Dendritic cell treated with granulocyte-macrophage colony-stimulating factor and Interleukin-4, amounts not matched to agents 40 ng/mL and 50 ng/mL, for 4 days (primary cell): ENCODE measurements at regions not wholly inside any gene's neighbourhood (a gene's known extent, or its start where the extent isn't known, plus 50 kb on each side); places are given as distances from the start of the nearest gene placed in this dataset.

Experiments
- H3K27ac Mint-ChIP-seq: one replicate; pipeline ENCODE4 v1.8.0; 2022; ENCODE audit warnings: mild to moderate bottlenecking, mixed read lengths
- H3K27me3 Mint-ChIP-seq: one replicate; pipeline ENCODE4 v1.8.0; 2022; ENCODE audit warnings: mild to moderate bottlenecking, mixed read lengths
- H3K36me3 Mint-ChIP-seq: one replicate; pipeline ENCODE4 v1.8.0; 2022; ENCODE audit warnings: low read depth, mixed read lengths
- H3K4me1 Mint-ChIP-seq: one replicate; pipeline ENCODE4 v1.8.0; 2022; ENCODE audit warnings: low read depth, mixed read lengths
- H3K4me3 Mint-ChIP-seq: one replicate; pipeline ENCODE4 v1.8.0; 2022; ENCODE audit warnings: mild to moderate bottlenecking, moderate library complexity, mixed read lengths
- H3K9me3 Mint-ChIP-seq: one replicate; pipeline ENCODE4 v1.8.0; 2022; ENCODE audit warnings: mixed read lengths
- intact Hi-C: fragments of 100-400 bp; cut with micrococcal nuclease; formaldehyde crosslinking; loops from one replicate; pipeline ENCODE4 v1.15.0; 2022

DNA sequence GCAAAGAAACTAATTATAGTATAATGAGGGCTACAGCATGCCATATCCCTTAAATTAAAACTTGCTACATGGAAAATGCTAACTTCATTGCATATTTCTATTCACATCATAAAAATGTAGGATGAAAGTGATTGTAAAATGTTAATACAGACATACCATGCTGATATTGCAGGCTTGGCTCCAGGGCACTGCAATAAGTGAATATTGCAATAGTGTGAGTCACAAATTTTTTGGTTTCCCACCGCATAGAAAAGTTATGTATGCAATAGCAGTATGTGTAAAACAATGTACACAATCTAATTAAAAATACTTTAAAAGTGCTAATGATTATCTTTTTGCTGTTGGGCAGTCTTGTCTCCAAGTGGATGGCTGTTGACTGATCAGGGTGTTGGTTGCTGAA is 162.1 kb downstream of the CD8B2 start:
- peaks cover 16% of the 10 kb centered on the region for H3K9me3 Mint-ChIP-seq
- no peak overlapping the region for H3K27ac Mint-ChIP-seq
- no peaks in the 10 kb centered on the region for H3K4me1 Mint-ChIP-seq
- H3K36me3 Mint-ChIP-seq = no peaks in the 10 kb centered on the region
- no peaks in the 10 kb centered on the region for H3K27me3 Mint-ChIP-seq
- intact Hi-C loops = no loop called here
- H3K4me3 Mint-ChIP-seq = no peak overlapping the region

DNA sequence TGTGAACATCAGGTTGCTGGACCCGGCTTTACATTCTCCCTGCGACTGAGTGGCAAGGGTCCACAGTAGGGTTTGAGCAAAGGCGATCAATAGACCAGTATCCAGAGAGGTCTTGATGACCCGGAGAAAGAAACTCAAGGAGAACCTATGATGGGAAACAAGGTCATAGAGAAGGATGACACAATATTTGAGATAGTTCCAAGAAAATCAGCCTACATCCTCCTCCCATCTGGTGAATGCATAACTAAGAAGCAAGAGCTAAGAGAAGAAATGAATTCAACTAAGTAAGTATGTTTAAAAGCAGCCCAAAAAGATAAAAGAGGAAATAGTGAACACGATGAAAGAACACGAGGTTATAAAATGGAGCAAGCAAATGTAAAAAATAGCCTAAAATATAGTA is 166.3 kb downstream of the CD8B2 start:
- Mint-ChIP-seq H3K9me3 (peaks cover 37% of the 10 kb centered on the region), H3K27me3 (no peaks in the 10 kb centered on the region), H3K4me3 (no peak overlapping the region), H3K36me3 (no peaks in the 10 kb centered on the region), H3K4me1 (no peaks in the 10 kb centered on the region), H3K27ac (no peak overlapping the region)
- intact Hi-C loops = no loop called here

DNA sequence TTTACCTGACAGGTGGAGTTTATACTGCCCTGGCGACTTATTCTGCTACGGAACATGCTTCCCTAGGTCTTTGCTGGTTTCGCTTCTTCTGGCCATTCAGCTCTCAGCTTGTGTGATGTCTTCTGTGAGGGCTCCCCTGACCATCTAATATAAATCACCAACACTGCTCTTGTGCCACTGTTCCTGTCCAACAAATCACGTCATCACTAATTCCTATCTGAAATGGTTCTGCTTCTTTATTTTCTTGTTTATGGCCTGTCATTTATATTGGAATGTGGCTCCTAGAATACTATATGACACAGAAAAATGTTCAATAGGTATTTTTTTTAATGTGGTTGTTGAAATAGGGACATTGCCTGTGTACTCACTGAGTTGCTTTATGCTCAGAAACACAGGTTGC is 171.5 kb downstream of the CD8B2 start:
- intact Hi-C loops = no loop called here
- Mint-ChIP-seq H3K36me3 (no peaks in the 10 kb centered on the region), H3K4me3 (no peak overlapping the region), H3K27me3 (no peaks in the 10 kb centered on the region), H3K27ac (no peak overlapping the region), H3K4me1 (no peaks in the 10 kb centered on the region), H3K9me3 (peaks cover 32% of the 10 kb centered on the region)

DNA sequence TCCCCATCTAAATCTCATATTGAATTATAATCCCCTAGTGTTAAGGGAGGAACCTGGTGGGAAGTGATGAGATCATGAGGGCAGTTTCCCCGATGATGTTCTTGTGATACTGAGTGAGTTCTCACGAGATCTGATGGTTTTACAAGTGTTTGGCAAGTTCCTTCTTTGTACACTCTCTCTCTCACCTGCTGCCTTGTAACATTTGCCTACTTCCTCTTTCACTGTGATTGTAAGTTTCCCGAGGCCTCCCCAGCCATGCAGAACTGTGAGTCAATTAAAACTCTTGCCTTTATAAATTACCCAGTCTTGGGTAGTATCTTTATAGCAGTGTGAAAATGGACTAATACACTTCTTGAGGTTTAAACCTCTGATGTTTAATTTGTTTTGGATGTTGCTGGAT is 177.5 kb downstream of the CD8B2 start:
- Mint-ChIP-seq H3K27me3 (no peaks in the 10 kb centered on the region), H3K4me1 (peaks cover 7% of the 10 kb centered on the region), H3K9me3 (peaks cover 25% of the 10 kb centered on the region), H3K27ac (no peak overlapping the region), H3K4me3 (no peak overlapping the region), H3K36me3 (no peaks in the 10 kb centered on the region)
- intact Hi-C loops = no loop called here

DNA sequence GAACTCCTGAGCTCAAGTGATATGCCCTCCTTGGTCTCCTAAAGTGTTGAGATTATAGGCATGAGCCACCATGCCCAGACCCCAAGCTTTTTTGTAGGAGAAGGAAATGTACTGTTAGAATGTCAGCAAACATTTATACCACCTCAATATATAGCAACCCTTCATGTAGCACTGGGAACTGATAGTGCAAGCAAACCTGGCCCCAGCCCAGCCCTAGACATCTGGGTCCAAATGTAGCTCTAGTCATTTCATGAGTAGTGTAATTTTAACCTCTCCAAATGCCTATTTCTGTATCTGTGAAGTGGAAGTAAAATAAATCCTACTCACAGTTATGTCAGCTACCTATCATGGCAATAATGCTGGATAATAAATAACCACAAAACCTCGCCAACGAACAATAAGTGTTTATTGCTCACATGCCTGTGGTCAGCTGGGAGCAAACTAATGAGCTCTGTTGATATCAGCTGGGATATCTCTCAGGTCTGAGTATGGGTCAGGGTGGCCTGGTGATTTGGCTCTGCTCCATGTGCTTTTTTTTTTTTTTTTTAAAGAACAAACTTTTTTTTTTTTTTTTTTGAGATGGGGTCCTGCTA is 180.4 kb downstream of the CD8B2 start:
- no peak overlapping the region for H3K27ac Mint-ChIP-seq
- H3K9me3 Mint-ChIP-seq = peaks cover 39% of the 10 kb centered on the region
- intact Hi-C loops = no loop called here
- H3K4me1 Mint-ChIP-seq = peaks cover 7% of the 10 kb centered on the region
- no peak overlapping the region for H3K4me3 Mint-ChIP-seq
- no peaks in the 10 kb centered on the region for H3K36me3 Mint-ChIP-seq
- H3K27me3 Mint-ChIP-seq = no peaks in the 10 kb centered on the region

DNA sequence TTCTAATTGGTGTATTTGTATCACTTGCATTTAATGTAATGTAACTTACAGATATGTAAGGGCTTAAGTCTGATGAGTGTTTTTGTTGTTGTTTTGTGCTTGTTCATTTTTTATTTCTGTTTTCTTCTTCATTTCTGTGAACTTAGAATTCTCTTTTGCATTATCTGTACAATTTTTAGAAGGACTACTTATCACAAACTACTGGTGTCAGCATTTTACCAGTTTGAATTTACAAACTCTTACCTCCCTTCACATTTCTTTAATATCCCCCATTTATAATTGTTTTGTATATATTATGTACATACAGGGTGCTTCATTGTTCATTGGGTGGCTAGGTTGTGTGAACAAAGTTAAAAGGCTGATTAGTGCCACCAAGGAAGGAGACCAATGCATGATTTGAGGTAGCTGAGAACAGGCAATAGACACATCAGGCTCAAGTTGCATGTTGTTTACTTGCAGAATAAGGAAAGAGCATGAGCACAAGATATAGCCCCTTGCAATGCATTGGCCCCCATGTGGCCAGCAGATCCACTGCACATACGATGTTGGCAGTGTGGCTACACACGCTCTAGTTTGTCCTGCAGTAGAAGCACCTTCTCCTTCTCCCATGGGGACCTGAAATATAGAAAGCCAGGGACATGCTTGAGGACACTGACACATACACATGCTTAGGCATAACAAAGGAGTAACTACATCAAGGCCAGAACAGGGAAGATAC is 198.2 kb downstream of the CD8B2 start:
- no peak overlapping the region for H3K27ac Mint-ChIP-seq
- H3K4me1 Mint-ChIP-seq = no peaks in the 10 kb centered on the region
- H3K9me3 Mint-ChIP-seq = peaks cover 47% of the 10 kb centered on the region
- no peaks in the 10 kb centered on the region for H3K27me3 Mint-ChIP-seq
- no peaks in the 10 kb centered on the region for H3K36me3 Mint-ChIP-seq
- intact Hi-C loops = no loop called here
- H3K4me3 Mint-ChIP-seq = no peak overlapping the region

DNA sequence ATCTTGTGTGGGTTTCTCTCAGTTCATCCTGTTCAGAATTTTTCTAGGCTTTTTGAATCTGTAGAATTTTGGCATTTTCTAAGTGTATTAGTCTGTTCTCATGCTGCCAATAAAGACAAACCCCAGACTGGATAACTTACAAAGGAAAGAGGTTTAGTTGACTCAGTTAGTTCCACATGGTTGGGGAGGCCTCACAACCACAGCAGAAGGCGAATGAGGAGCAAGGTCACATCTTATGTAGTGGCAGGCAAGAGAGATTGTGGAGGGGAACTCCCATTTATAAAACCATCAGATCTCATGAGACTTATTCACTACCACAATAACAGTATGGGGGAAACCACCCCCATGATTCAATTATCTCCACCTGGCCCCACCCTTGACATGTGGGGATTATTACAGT is 199.2 kb downstream of the ST6GAL2 start:
- Mint-ChIP-seq H3K9me3 (peaks cover 62% of the 10 kb centered on the region), H3K36me3 (no peaks in the 10 kb centered on the region), H3K27me3 (no peaks in the 10 kb centered on the region), H3K4me3 (no peak overlapping the region), H3K4me1 (no peaks in the 10 kb centered on the region), H3K27ac (no peak overlapping the region)
- intact Hi-C loops = no loop called here

DNA sequence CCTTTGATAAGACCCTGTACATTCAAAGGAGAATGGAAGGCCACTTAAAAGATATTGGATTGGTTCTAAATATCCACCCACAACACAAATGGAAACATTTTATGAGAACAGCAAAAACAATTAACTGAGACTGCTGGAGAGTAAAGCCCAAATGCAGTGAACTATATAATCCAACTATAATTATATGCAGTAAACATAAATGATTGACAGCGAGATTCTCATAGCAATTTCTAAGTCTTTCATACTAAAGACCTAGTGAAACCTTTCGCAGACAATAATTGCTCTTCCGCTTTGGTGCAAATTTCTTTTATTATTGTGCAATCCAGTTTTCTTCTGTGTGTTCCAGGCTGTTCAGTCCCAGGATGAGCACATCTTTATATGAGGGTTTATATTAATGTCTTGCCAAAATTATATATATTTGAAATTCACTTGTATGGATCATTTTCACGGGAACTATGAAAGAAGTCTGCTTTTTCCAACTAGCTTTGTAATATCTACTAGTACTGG is 190.9 kb downstream of the ST6GAL2 start:
- Mint-ChIP-seq H3K9me3 (peaks cover 20% of the 10 kb centered on the region), H3K4me3 (no peak overlapping the region)

DNA sequence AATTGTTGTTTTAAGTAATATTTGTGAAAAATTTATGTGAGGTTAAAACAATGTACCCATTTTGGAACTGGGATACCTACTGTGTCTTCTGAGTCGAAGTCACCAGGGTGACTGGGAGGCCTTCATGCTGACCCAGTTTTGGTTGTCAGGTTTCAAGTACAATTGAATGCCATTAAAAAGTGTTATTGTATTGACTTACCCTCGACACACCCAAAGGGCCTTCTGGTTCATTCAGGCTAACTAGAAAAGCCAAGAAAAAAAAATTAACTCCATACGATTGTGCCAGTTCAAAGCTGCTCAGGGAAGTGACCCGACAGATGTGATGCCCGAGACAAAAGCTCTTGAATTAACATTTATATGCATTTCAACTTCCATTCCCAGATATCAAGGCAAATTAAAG is 190.0 kb downstream of the ST6GAL2 start:
- H3K27me3 Mint-ChIP-seq = no peaks in the 10 kb centered on the region
- no peaks in the 10 kb centered on the region for H3K4me1 Mint-ChIP-seq
- no peak overlapping the region for H3K4me3 Mint-ChIP-seq
- no peak overlapping the region for H3K27ac Mint-ChIP-seq
- H3K36me3 Mint-ChIP-seq = no peaks in the 10 kb centered on the region
- intact Hi-C loops = no loop called here
- peaks cover 13% of the 10 kb centered on the region for H3K9me3 Mint-ChIP-seq

More for the DNA sequence above, 190.9 kb downstream of the ST6GAL2 start:
- H3K36me3 Mint-ChIP-seq = no peaks in the 10 kb centered on the region
- no peaks in the 10 kb centered on the region for H3K4me1 Mint-ChIP-seq
- no peak overlapping the region for H3K27ac Mint-ChIP-seq
- no peaks in the 10 kb centered on the region for H3K27me3 Mint-ChIP-seq
- intact Hi-C loops = no loop called here

DNA sequence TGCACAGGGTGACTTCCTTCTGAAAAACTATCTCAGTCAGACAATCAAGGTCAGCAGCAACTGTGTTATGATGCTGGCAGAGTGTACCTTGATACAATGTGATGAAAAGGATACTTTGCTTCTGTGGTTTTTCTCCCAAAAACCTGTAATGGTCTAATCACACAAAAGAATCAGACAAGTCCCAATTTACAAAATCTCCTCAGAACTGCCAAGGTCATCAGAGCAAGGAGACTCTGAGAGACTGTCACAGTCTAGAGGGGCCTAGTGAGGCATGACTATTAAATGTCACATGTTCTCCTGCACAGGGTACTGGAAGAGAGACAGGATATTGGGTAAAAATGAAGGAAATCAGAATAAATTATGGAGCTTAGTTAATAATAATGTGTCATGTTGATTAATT is 185.4 kb downstream of the ST6GAL2 start:
- no peaks in the 10 kb centered on the region for H3K4me1 Mint-ChIP-seq
- no peak overlapping the region for H3K4me3 Mint-ChIP-seq
- H3K9me3 Mint-ChIP-seq = no peaks in the 10 kb centered on the region
- H3K36me3 Mint-ChIP-seq = no peaks in the 10 kb centered on the region
- H3K27ac Mint-ChIP-seq = no peak overlapping the region
- no peaks in the 10 kb centered on the region for H3K27me3 Mint-ChIP-seq
- intact Hi-C loops = no loop called here

DNA sequence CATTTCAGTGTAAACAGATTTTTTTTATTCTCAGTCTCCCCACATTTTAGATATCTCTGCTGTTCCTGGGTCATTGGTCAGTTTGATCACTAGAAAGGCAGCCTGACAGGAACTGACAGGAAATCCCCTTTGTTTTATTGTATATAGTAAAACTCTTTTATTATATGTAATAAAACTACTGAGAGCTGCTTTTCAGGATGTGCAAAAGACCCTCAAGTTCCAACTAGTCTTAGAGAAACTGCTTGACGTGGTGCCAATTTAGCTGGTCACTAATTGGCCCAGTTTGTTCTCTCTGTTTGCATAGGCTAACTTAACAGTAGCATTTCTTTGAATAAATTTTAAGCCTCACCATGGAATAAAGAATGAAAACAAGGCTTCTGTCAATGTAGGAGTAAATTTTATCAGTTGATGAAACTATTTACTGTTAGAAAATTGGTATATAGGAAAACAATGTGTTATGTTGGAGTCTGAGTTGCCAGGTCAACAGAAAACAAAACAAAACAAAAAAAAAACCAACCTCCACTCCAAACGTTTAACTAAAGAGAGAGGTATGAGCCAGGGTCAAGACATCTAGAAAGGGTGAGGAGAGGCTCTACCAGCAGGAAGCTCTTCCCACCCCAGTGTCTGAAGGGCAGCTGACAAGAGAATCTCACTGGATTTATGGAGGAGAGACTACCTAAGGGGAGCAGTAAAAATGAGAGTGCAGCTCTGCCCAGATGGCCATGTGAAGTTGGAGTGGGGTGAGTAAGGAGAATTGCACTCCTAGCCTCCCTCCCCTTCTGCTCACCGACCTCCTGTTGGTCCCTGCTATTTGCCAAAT is 184.6 kb downstream of the ST6GAL2 start:
- H3K4me1 Mint-ChIP-seq = no peaks in the 10 kb centered on the region

DNA sequence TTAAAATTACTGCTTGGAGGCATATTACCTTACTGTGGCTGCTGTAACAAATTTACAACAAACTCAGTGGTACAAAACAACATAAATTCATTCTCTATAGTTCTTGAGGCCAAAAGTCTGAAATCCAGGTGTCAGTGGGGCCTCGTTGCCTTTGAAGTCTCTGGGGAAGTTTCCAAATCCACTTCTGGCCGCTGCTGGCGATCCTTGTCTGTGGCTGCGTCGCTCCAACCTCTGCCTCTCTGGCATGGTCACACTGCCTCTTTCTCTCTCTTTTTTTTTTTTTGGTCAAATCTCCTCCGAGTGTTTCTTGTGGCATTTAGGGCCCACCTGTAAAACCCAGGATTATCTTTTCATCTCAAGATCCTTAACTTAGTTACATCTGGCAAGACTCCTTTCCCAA is 182.8 kb downstream of the ST6GAL2 start:
- Mint-ChIP-seq H3K27me3 (no peaks in the 10 kb centered on the region), H3K27ac (no peak overlapping the region), H3K36me3 (no peaks in the 10 kb centered on the region), H3K9me3 (peaks cover 9% of the 10 kb centered on the region), H3K4me3 (no peak overlapping the region), H3K4me1 (no peaks in the 10 kb centered on the region)
- intact Hi-C loops = no loop called here

More for the DNA sequence above, 184.6 kb downstream of the ST6GAL2 start:
- Mint-ChIP-seq H3K9me3 (no peaks in the 10 kb centered on the region), H3K36me3 (no peaks in the 10 kb centered on the region), H3K4me3 (no peak overlapping the region), H3K27me3 (no peaks in the 10 kb centered on the region), H3K27ac (no peak overlapping the region)
- intact Hi-C loops = no loop called here

DNA sequence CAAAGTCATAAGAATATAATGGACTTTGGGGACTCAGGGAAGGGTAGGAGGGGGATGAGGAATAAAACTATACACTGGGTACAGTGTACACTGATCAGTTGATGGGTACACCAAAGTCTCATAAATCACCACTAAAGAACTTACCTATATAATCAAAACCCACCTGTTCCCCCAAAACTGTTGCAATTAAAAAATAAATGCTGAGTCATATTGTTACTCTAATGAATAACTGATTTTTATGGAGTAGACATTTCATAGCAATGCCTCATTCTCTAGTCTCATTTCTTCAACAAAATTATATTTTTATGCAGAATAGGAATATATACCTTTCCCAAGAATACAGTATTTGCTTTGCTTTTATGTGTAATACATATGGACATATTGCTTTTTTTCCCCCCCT is 181.2 kb downstream of the ST6GAL2 start:
- intact Hi-C loops = no loop called here
- Mint-ChIP-seq H3K27ac (no peak overlapping the region), H3K27me3 (no peaks in the 10 kb centered on the region), H3K4me1 (no peaks in the 10 kb centered on the region), H3K4me3 (no peak overlapping the region), H3K9me3 (peaks cover 9% of the 10 kb centered on the region), H3K36me3 (no peaks in the 10 kb centered on the region)

DNA sequence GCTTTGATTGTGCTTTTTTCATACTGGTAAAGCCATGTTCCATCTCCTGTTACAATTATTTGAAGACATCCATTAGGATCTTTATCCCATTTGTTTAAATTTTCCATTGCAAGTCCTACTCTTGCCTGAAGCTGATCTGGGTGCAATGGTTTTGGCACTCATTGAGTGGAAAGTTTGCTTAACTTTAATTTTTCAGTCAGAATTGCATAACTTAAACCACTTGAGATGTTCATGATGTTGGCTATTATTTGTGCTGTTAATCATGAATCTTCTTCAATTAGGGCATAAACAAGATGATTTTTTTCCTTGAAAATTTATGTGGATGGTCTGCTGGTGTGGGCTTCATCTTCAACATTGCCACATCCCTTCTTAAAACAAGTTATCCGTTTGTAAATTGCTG is 180.1 kb downstream of the ST6GAL2 start:
- Mint-ChIP-seq H3K36me3 (no peaks in the 10 kb centered on the region), H3K9me3 (peaks cover 17% of the 10 kb centered on the region), H3K27me3 (no peaks in the 10 kb centered on the region), H3K4me1 (no peaks in the 10 kb centered on the region), H3K27ac (no peak overlapping the region), H3K4me3 (no peak overlapping the region)
- intact Hi-C loops = no loop called here
